ENCODE measurements at regions not wholly inside any gene's neighbourhood (a gene's known extent, or its start where the extent isn't known, plus 50 kb on each side); places are given as distances from the start of the nearest gene placed in this dataset.

GRCh38 chr3:99236576-99236975, 335.1 kb upstream of the DCBLD2 start:
- TF ChIP-seq CTCF (IDR thresholded peaks at IDR 0.05; ENCODE audit: insufficient read depth, low read length, severe bottlenecking): no peak
- no peaks in the 10 kb centered on the region for H3K27me3 ChIP-seq (ENCODE audit: control insufficient read depth, insufficient read depth, low read length)
- no peaks in the 10 kb centered on the region for H3K36me3 ChIP-seq (ENCODE audit: control insufficient read depth, insufficient read depth, low read length)
- DNase-seq (ENCODE audit: low read depth): peak; percentile 8
- H3K4me3 ChIP-seq (ENCODE audit: low read depth, low read length): no peak overlapping the region
- FAIRE-seq: no peak

- no peak overlapping the region for H3K4me3 ChIP-seq (ENCODE audit: low read depth, low read length)
- TF ChIP-seq CTCF (IDR thresholded peaks at IDR 0.05; ENCODE audit: insufficient read depth, low read length, severe bottlenecking): no peak
- FAIRE-seq: no peak
- no peaks in the 10 kb centered on the region for H3K27me3 ChIP-seq (ENCODE audit: control insufficient read depth, insufficient read depth, low read length)
- DNase-seq (ENCODE audit: low read depth): no peak
- no peaks in the 10 kb centered on the region for H3K36me3 ChIP-seq (ENCODE audit: control insufficient read depth, insufficient read depth, low read length)
Measured at GRCh38 chr3:99232696-99233095, 331.2 kb upstream of the DCBLD2 start.

DNA sequence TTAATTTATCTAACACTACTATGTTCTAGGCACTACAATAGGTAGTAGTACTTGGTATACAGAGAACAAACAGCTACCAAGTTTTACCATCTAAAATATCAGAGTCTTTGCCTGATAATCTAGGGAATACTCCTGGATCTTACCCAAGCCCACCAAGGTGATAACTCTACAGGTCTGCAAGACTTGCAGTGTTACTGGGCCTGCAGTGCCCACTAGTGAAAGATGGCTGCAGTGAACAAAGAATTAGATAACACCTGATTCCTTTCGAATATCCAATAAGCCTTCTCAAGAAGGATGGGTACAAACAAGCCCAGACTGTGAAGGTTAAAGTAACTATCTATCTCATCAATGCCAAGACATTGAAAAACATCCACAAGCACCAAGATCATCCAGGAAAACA, 317.0 kb upstream of the DCBLD2 start:
- FAIRE-seq (no peak), DNase-seq (ENCODE audit: low read depth) (no peak)
- TF ChIP-seq CTCF (IDR thresholded peaks at IDR 0.05; ENCODE audit: insufficient read depth, low read length, severe bottlenecking): no peak
- Histone ChIP-seq H3K4me3 (ENCODE audit: low read depth, low read length) (no peak overlapping the region), H3K36me3 (ENCODE audit: control insufficient read depth, insufficient read depth, low read length) (no peaks in the 10 kb centered on the region), H3K27me3 (ENCODE audit: control insufficient read depth, insufficient read depth, low read length) (no peaks in the 10 kb centered on the region)

DNA sequence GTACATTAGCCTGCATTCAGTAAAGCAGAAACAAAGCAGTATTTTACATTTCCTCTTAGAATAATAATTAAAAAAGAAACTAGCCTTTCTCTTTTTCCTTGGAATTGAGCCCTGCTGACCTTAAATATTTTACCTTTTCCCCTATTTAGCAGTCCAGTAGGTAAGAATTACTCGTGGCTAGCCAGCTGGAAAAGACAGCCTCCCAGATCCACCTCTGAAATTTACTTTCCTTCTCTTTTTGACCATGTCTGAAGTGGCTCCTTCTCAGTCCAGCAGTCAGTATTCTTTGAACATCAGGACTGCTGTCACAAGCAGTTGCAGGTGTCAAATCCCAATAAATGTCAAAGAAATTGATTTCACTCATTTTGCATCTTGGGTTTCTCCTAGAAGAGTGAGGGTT, 311.5 kb upstream of the DCBLD2 start:
- Histone ChIP-seq H3K36me3 (ENCODE audit: control insufficient read depth, insufficient read depth, low read length) (no peaks in the 10 kb centered on the region), H3K4me3 (ENCODE audit: low read depth, low read length) (no peak overlapping the region), H3K27me3 (ENCODE audit: control insufficient read depth, insufficient read depth, low read length) (no peaks in the 10 kb centered on the region)
- DNase-seq (ENCODE audit: low read depth) (no peak), FAIRE-seq (no peak)
- no peak for TF ChIP-seq CTCF (IDR thresholded peaks at IDR 0.05; ENCODE audit: insufficient read depth, low read length, severe bottlenecking)

GRCh38 chr3:99211309-99211708, 309.8 kb upstream of the DCBLD2 start:
- DNase-seq (ENCODE audit: low read depth): no peak
- no peak overlapping the region for H3K4me3 ChIP-seq (ENCODE audit: low read depth, low read length)
- no peaks in the 10 kb centered on the region for H3K27me3 ChIP-seq (ENCODE audit: control insufficient read depth, insufficient read depth, low read length)
- FAIRE-seq: no peak
- no peak for TF ChIP-seq CTCF (IDR thresholded peaks at IDR 0.05; ENCODE audit: insufficient read depth, low read length, severe bottlenecking)
- H3K36me3 ChIP-seq (ENCODE audit: control insufficient read depth, insufficient read depth, low read length): no peaks in the 10 kb centered on the region

DNA sequence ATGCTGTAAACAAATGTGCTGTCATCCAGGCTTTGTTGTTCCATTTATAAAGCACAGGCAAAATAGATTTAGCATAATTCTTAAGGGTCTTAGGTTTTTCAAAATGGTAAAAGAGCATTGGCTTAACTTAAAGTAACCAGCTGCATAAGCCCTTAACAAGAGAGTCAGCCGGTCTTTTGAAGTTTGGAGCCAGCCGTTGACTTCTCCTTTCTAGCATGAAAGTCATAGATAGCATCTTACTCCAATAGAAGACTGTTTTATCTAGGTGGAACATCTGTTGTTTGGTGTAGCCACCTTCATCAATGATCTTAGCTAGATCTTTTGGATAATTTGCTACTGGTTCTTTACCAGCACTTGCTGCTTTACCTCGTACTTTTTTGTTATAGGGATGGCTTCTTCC, 297.5 kb upstream of the DCBLD2 start:
- FAIRE-seq: no peak
- Histone ChIP-seq H3K27me3 (ENCODE audit: control insufficient read depth, insufficient read depth, low read length) (no peaks in the 10 kb centered on the region), H3K36me3 (ENCODE audit: control insufficient read depth, insufficient read depth, low read length) (no peaks in the 10 kb centered on the region), H3K4me3 (ENCODE audit: low read depth, low read length) (no peak overlapping the region)
- no peak for DNase-seq (ENCODE audit: low read depth)
- no peak for TF ChIP-seq CTCF (IDR thresholded peaks at IDR 0.05; ENCODE audit: insufficient read depth, low read length, severe bottlenecking)

Data from bronchial epithelial cell (primary cell).